ENCODE measurements at regions not wholly inside any gene's neighbourhood (a gene's known extent, or its start where the extent isn't known, plus 50 kb on each side); places are given as distances from the start of the nearest gene placed in this dataset.

GRCh38 chrX:40152173-40152711 lies 54.5 kb upstream of the BCOR start:
- no peaks in the 10 kb centered on the region for H3K36me3 ChIP-seq (ENCODE audit: insufficient read depth, low read length)
- H3K79me2 ChIP-seq (replicated peaks; ENCODE audit: insufficient read depth, low read length) = no peaks in the 10 kb centered on the region
- H3K9me3 ChIP-seq (ENCODE audit: low read length) = no peaks in the 10 kb centered on the region
- peak overlapping the region; percentile 80 for H3K9ac ChIP-seq (ENCODE audit: low read length)
- H3K27me3 ChIP-seq (ENCODE audit: insufficient read depth, low read depth, low read length) = peaks cover 4% of the 10 kb centered on the region
- no peaks in the 10 kb centered on the region for H3F3A ChIP-seq (ENCODE audit: insufficient read depth, low read length, poor library complexity, severe bottlenecking)
- H3K9me2 ChIP-seq (ENCODE audit: insufficient read depth, low read length) = no peaks in the 10 kb centered on the region
- H3K27ac ChIP-seq (ENCODE audit: low read length) = no peak overlapping the region
- H2AFZ ChIP-seq (ENCODE audit: low read depth, low read length) = no peak overlapping the region
- no peaks in the 10 kb centered on the region for H4K20me1 ChIP-seq (ENCODE audit: insufficient read depth)
- H3K4me3 ChIP-seq (ENCODE audit: low read length) = peak overlapping the region; percentile 66
- TF ChIP-seq SMC3 (conservative IDR thresholded peaks at IDR 0.05; ENCODE audit: poor library complexity) (no peak), POLR2AphosphoS5 (IDR thresholded peaks at IDR 0.05) (no peak), EP300 (conservative IDR thresholded peaks at IDR 0.05; ENCODE audit: poor library complexity, severe bottlenecking) (no peak), TAF1 (IDR thresholded peaks at IDR 0.05; ENCODE audit: low read depth) (no peak), RAD21 (conservative IDR thresholded peaks at IDR 0.05) (no peak), MXI1 (conservative IDR thresholded peaks at IDR 0.05; ENCODE audit: poor library complexity, severe bottlenecking) (no peak), REST (IDR thresholded peaks at IDR 0.05; ENCODE audit: borderline replicate concordance) (no peak), EZH2 (IDR thresholded peaks at IDR 0.05; ENCODE audit: borderline replicate concordance, insufficient read depth, low read length, poor library complexity, severe bottlenecking) (no peak), CTCF (IDR thresholded peaks at IDR 0.05; ENCODE audit: poor library complexity, severe bottlenecking) (no peak)
- no peak overlapping the region for H3K4me2 ChIP-seq (ENCODE audit: low read length)

- no peak overlapping the region for H3K4me2 ChIP-seq (ENCODE audit: low read length)
- H3K9ac ChIP-seq (ENCODE audit: low read length) = no peak overlapping the region
Measured at GRCh38 chrX:40151211-40152172, 53.7 kb upstream of the BCOR start.

More at GRCh38 chrX:40151211-40152172, 53.7 kb upstream of the BCOR start:
- TF ChIP-seq EZH2 (IDR thresholded peaks at IDR 0.05; ENCODE audit: borderline replicate concordance, insufficient read depth, low read length, poor library complexity, severe bottlenecking) (no peak), CTCF (IDR thresholded peaks at IDR 0.05; ENCODE audit: poor library complexity, severe bottlenecking) (no peak), TAF1 (IDR thresholded peaks at IDR 0.05; ENCODE audit: low read depth) (no peak), MXI1 (conservative IDR thresholded peaks at IDR 0.05; ENCODE audit: poor library complexity, severe bottlenecking) (no peak), REST (IDR thresholded peaks at IDR 0.05; ENCODE audit: borderline replicate concordance) (no peak), EP300 (conservative IDR thresholded peaks at IDR 0.05; ENCODE audit: poor library complexity, severe bottlenecking) (no peak), RAD21 (conservative IDR thresholded peaks at IDR 0.05) (no peak)
- H3K9me3 ChIP-seq (ENCODE audit: low read length) = no peaks in the 10 kb centered on the region
- H3K9me2 ChIP-seq (ENCODE audit: insufficient read depth, low read length) = no peaks in the 10 kb centered on the region
- H3K4me3 ChIP-seq (ENCODE audit: low read length) = no peak overlapping the region
- H3K36me3 ChIP-seq (ENCODE audit: insufficient read depth, low read length) = no peaks in the 10 kb centered on the region
- no peaks in the 10 kb centered on the region for H3K79me2 ChIP-seq (replicated peaks; ENCODE audit: insufficient read depth, low read length)
- H2AFZ ChIP-seq (ENCODE audit: low read depth, low read length) = no peak overlapping the region
- H4K20me1 ChIP-seq (ENCODE audit: insufficient read depth) = no peaks in the 10 kb centered on the region
- H3K27me3 ChIP-seq (ENCODE audit: insufficient read depth, low read depth, low read length) = peaks cover 4% of the 10 kb centered on the region
- H3F3A ChIP-seq (ENCODE audit: insufficient read depth, low read length, poor library complexity, severe bottlenecking) = no peaks in the 10 kb centered on the region
- H3K27ac ChIP-seq (ENCODE audit: low read length) = no peak overlapping the region

All from neural cell (in vitro differentiated cells).